Aorta (tissue), 5 donors: ENCODE measurements at regions not wholly inside any gene's neighbourhood (a gene's known extent, or its start where the extent isn't known, plus 50 kb on each side); places are given as distances from the start of the nearest gene placed in this dataset.

ENCODE experiments used
- ATAC-seq: fragments of 200-7000 bp; cut with Tn5 transposase; one replicate; pipeline ENCODE4 v1.9.1; 2022; ENCODE audit warnings: moderate library complexity; ENCODE audit not compliant: low FRiP score
- DNase-seq, 2 donors: peaks; one replicate each; pipeline ENCODE4 v3.0.0-alpha.2; 2020
- H3K27ac ChIP-seq, 2 donors: one replicate each; pipeline ENCODE4 v1.5.1; 2013; ENCODE audit warnings: low read length in 2 of 2, mild to moderate bottlenecking in 2 of 2, moderate library complexity in 2 of 2, control low read depth in 1 of 2, inconsistent platforms in 1 of 2, low read depth in 1 of 2
- H3K27me3 ChIP-seq, 2 donors: one replicate each; pipeline ENCODE4 v1.6.1; 2013; ENCODE audit warnings: control low read depth in 1 of 2, low read length in 1 of 2, mild to moderate bottlenecking in 1 of 2, moderate library complexity in 1 of 2; ENCODE audit not compliant: insufficient read depth in 2 of 2, control insufficient read depth in 1 of 2
- H3K36me3 ChIP-seq, 2 donors: one replicate each; pipeline ENCODE4 v1.6.1; 2013; ENCODE audit warnings: control low read depth in 1 of 2, low read length in 1 of 2, mild to moderate bottlenecking in 1 of 2; ENCODE audit not compliant: insufficient read depth in 2 of 2, control insufficient read depth in 1 of 2
- H3K4me1 ChIP-seq, 2 donors: one replicate each; pipeline ENCODE4 v1.6.1; 2013; ENCODE audit warnings: low read length in 2 of 2, control low read depth in 1 of 2, mild to moderate bottlenecking in 1 of 2, moderate library complexity in 1 of 2; ENCODE audit not compliant: insufficient read depth in 2 of 2, control insufficient read depth in 1 of 2
- H3K4me3 ChIP-seq, 2 donors: one replicate each; pipeline ENCODE4 v1.5.1; 2013; ENCODE audit warnings: low read length in 2 of 2, control low read depth in 1 of 2, mild to moderate bottlenecking in 1 of 2
- H3K9me3 ChIP-seq: one replicate; pipeline ENCODE4 v1.6.1; 2013; ENCODE audit warnings: mild to moderate bottlenecking, low read length; ENCODE audit not compliant: control insufficient read depth
- WGBS, 2 donors: extraction: QIAGEN DNeasy Blood & Tissue Kit; methylation state at CpG; one replicate each; pipeline ENCODE4 v1.1.7; 2013; 5-methylcytosine and 5-hydroxymethylcytosine counted together
- intact Hi-C, 2 donors: fragments of 100-400 bp; cut with DNase I; formaldehyde crosslinking; loops; one replicate each; pipeline versions ENCODE4 v1.14.2 to v1.15.0; 2022
- donor health status: healthy with polysubstance abuse.
- donor health status: Bipolar disorder and iron deficiency.
- donor health status: DM: no; HTN: no; CAD: no.
- donor health status: DM: no; HTN: no; CAD: no.
- donor health status: DM: yes; HTN: yes; CAD: no.

DNA sequence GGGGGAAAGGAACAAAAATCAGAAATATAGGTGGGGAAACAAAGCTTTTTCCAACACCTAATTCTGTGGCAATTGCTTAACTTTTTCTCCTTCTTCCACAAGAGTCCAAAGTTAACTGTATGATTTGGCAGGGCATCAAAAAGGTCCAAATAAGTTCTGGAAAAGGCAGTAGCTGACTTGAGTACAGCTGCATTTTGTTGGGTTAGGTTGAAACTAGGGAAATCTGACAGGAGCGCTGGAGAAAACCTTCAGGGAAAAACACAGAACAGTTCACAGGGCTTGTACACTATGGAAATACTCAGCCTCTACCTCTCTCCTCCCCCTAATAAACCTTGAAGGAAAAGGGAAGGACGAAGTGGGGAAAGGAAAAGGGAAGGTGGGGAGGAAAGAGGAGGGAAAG is 438.6 kb downstream of the ZEB2 start:
- WGBS, 2 donors, result 30 to 54% methylated on average over 2 of the region's 2 CpGs
- DNase-seq (no peak), ATAC-seq (peak; percentile 29)
- Histone ChIP-seq H3K27me3 (no peaks in the 10 kb centered on the region), H3K4me3 (no peak overlapping the region), H3K9me3 (no peaks in the 10 kb centered on the region), H3K36me3 (no peaks in the 10 kb centered on the region), H3K4me1 (no peaks in the 10 kb centered on the region), H3K27ac (no peak overlapping the region)
- intact Hi-C loops, result no loop called here

DNA sequence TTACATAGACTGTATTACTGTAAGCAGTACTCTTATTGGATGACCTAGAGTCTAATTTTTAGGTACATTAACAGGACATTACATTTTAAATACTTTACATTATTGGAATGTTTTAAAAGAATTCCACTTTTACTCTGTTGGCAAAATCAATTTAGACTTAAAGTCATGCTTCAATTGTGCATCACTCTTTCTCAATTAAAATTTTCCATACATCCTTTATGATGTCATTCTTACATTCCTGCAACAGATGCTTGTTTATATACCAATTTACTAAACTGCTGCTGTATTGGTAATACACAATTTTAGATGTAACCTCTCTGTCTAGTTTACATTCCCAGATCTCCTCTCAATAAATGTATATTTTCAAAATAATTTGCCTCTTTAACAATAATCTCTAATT is 440.1 kb downstream of the ZEB2 start:
- DNase-seq (no peak), ATAC-seq (no peak)
- no peaks in the 10 kb centered on the region for H3K36me3 ChIP-seq
- H3K4me3 ChIP-seq, result no peak overlapping the region
- intact Hi-C loops, result no loop called here
- H3K4me1 ChIP-seq, result no peaks in the 10 kb centered on the region
- H3K9me3 ChIP-seq, result no peaks in the 10 kb centered on the region
- H3K27me3 ChIP-seq, result no peaks in the 10 kb centered on the region
- H3K27ac ChIP-seq, result no peak overlapping the region

DNA sequence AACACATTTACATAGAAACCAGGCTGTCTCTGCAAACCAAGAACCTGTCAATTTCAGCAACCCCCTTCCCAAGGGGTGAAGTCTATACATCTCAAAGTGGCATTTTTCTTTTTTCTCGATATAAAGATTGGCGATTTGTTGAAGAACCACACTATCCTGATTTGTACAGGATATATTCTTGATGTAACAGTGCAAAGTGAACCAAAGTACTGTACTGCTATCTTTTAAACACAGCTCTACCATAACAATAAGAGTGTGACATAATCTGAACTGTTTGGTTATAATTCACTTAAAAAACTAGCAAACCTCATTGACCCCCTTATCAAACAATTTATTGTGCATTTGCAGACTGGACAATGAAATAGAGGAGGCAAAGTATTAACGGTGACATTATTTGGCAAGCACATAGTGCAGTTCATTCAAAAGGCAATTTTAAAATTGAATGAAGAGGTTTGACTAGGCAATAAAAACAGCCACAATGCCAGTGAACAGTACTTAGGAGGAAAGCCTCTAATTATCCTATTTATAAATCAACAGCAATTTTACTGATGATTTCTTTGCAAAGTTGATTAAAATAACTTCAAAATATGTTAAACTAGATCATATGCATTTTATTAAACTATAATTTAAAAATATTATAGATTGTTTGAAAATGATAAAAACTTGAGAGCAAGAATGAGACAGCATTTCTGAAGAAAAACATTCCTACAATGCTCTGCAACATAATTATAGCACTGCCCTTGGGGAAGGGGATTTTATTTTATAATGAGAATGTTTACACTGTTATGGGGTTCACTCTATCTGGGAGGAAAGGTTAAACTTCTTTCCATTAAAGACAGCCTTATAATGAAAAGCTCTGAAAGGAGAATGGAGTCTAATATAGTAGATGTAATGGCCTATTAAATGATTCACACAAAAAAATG is 440.9 kb downstream of the ZEB2 start:
- intact Hi-C loops, result no loop called here
- H3K9me3 ChIP-seq, result no peaks in the 10 kb centered on the region
- no peaks in the 10 kb centered on the region for H3K4me1 ChIP-seq
- ATAC-seq, result no peak
- no peaks in the 10 kb centered on the region for H3K27me3 ChIP-seq
- DNase-seq, result no peak
- no peaks in the 10 kb centered on the region for H3K36me3 ChIP-seq
- 66 to 71% methylated on average over 3 of the region's 3 CpGs for WGBS, 2 donors
- H3K4me3 ChIP-seq, result no peak overlapping the region
- no peak overlapping the region for H3K27ac ChIP-seq

DNA sequence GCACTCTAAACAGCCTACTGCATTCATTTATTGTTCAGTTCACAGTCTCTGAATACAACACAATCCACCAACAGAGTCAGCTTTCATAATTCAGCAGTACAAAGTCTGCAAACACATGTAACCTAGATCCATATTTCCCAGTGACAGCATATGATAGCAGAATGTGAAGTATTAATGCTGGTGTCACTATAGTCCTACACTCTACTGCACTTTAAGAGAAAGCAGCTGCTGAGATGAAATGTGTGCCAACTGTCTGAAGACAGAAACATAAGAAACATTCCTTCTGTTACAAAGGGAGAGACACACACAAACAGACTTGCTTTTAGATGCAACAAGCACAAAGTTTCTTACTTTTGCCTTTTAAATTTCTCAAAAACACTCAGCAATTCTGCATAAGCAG is 441.8 kb downstream of the ZEB2 start:
- Histone ChIP-seq H3K4me3 (no peak overlapping the region), H3K27me3 (no peaks in the 10 kb centered on the region), H3K36me3 (no peaks in the 10 kb centered on the region), H3K9me3 (no peaks in the 10 kb centered on the region), H3K4me1 (no peaks in the 10 kb centered on the region), H3K27ac (no peak overlapping the region)
- intact Hi-C loops, result no loop called here
- DNase-seq (no peak), ATAC-seq (no peak)

DNA sequence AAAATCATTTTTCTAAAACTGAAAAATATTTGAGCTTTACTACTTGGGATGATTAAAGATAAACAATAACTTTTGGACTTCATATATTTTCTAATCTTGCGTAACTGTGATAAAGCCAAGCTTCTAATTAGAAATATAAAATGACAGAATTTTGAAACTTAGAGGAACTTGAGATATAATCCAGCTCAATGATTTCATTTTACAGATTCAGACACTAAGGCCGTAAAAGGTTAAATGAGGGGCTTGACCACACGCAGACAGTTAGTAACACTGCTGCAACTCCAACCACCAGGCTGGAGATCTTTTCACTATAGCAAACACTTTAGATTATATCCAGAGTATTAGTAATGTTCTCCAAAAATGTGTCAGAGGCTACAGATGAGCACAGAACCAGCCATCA is 445.5 kb downstream of the ZEB2 start:
- intact Hi-C loops, result no loop called here
- Histone ChIP-seq H3K36me3 (no peaks in the 10 kb centered on the region), H3K27ac (no peak overlapping the region), H3K27me3 (no peaks in the 10 kb centered on the region), H3K9me3 (no peaks in the 10 kb centered on the region), H3K4me3 (no peak overlapping the region), H3K4me1 (peaks cover 0 to 5% of the 10 kb centered on the region in 2 donors)
- 77 to 80% methylated on average over 3 of the region's 3 CpGs for WGBS, 2 donors
- DNase-seq (no peak), ATAC-seq (no peak)

DNA sequence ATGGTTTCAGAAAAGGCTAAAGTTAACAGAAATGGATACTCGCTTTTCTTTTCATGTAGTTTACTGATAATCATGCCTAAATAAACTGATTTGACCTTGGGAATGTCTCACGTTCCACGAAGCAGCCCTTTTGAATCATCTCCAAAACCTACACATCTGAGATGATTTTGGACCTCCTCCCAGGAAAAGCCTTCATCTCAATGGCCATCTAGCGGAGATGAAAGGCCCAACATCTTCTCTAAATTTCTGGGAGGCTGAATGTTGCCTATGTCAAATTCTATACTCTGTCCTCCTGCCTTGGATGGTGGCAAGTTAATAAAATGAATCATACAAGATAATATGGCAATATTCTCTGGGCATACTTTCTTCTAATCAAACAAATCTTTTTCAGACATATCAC is 448.5 kb downstream of the ZEB2 start:
- intact Hi-C loops, result no loop called here
- WGBS, 2 donors, result 5 to 10% methylated on average over 4 of the region's 4 CpGs
- Histone ChIP-seq H3K4me1 (peaks cover 0 to 5% of the 10 kb centered on the region in 2 donors), H3K27ac (no peak overlapping the region), H3K36me3 (no peaks in the 10 kb centered on the region), H3K27me3 (no peaks in the 10 kb centered on the region), H3K4me3 (no peak overlapping the region), H3K9me3 (no peaks in the 10 kb centered on the region)
- DNase-seq (no peak), ATAC-seq (no peak)

DNA sequence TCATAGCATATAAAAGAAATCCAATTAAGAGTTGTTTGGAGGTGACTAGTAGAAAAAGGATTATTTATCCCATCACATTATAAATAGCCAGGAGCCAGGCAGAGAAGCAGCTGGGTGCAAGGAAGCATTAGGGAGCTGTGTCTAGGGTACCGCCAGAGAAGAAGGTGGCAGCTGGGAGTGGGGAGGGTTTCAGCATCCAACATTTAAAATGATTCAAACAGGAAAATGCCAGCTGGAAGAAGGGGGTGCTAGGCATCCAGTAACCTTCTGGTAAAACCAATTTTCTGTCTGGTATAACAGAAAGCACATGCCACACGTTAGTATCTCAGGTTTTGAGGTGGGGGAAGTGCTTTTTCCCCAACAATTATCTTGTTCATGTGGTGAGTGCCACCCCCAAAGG is 452.4 kb downstream of the ZEB2 start:
- peaks cover 0 to 5% of the 10 kb centered on the region in 2 donors for H3K4me1 ChIP-seq
- no peaks in the 10 kb centered on the region for H3K27me3 ChIP-seq
- DNase-seq (no peak), ATAC-seq (no peak)
- intact Hi-C loops, result no loop called here
- H3K9me3 ChIP-seq, result no peaks in the 10 kb centered on the region
- H3K4me3 ChIP-seq, result no peak overlapping the region
- no peak overlapping the region for H3K27ac ChIP-seq
- H3K36me3 ChIP-seq, result no peaks in the 10 kb centered on the region
- WGBS, 2 donors, result 92% methylated on average over 2 of the region's 2 CpGs

DNA sequence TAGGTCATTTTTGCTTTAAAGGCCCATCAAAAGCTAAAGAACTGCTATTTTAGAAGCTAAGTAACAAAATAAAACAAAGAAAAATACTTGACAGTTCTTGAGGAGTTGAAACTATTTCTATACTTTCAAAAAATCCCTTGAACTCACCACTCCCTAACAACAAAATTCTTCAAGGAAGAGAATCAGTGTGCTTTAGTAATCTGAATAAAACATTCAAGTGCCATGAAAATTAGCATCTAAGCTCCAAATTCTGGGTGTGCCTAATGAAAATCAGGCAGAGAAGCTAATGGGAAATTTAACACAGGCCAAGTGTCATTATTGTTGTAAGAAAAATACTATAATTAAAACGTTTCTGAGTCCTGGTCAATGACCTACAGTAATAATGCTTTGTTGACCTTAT is 456.3 kb downstream of the ZEB2 start:
- Histone ChIP-seq H3K27me3 (no peaks in the 10 kb centered on the region), H3K27ac (no peak overlapping the region), H3K9me3 (no peaks in the 10 kb centered on the region), H3K4me3 (no peak overlapping the region), H3K4me1 (no peaks in the 10 kb centered on the region), H3K36me3 (no peaks in the 10 kb centered on the region)
- intact Hi-C loops, result no loop called here
- DNase-seq (no peak), ATAC-seq (no peak)
- WGBS, 2 donors, result 40 to 56% methylated on average over 1 of the region's 1 CpG

DNA sequence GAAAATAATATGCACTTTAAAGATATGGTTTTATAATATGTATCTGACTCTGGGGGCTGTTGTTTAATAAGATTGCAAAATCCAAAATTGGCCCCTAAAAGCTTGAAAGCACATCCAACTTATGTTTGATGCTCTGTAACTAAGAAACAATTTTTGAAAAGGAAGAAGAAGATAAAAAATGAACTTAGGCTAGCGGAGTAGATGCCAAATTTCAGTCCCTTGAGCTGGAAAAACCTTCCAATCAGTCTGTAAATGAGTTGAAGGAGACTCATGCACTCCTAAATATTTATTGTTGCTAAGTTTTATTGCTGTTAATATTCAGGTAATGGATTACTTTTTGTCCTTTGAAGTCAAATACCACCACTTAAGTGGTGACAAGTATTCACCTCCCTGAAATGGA is 465.0 kb downstream of the ZEB2 start:
- intact Hi-C loops, result no loop called here
- Histone ChIP-seq H3K4me1 (no peaks in the 10 kb centered on the region), H3K36me3 (no peaks in the 10 kb centered on the region), H3K9me3 (no peaks in the 10 kb centered on the region), H3K27ac (no peak overlapping the region), H3K4me3 (no peak overlapping the region), H3K27me3 (no peaks in the 10 kb centered on the region)
- DNase-seq (no peak), ATAC-seq (no peak)
- WGBS, 2 donors, result 68 to 69% methylated on average over 1 of the region's 1 CpG
